ENCODE measurements at regions not wholly inside any gene's neighbourhood (a gene's known extent, or its start where the extent isn't known, plus 50 kb on each side); places are given as distances from the start of the nearest gene placed in this dataset.

GRCh38 chr11:15861256-15861655, 495.1 kb downstream of the SOX6 start:
- DNase-seq, result no peak

- DNase-seq, result no peak
Observed at GRCh38 chr11:15863411-15863810, 492.9 kb downstream of the SOX6 start.

- DNase-seq, result no peak
Observed at GRCh38 chr11:15864026-15864805, 492.1 kb downstream of the SOX6 start.

GRCh38 chr11:15865212-15865987, 490.9 kb downstream of the SOX6 start:
- no peak for DNase-seq

- no peak for DNase-seq
Observed at GRCh38 chr11:15867871-15868270, 488.5 kb downstream of the SOX6 start.

GRCh38 chr11:15870911-15871310, 485.4 kb downstream of the SOX6 start:
- no peak for DNase-seq

GRCh38 chr11:15871904-15872626, 484.3 kb downstream of the SOX6 start:
- no peak for DNase-seq

- DNase-seq, result no peak
Observed at GRCh38 chr11:15873501-15873900, 482.8 kb downstream of the SOX6 start.

GRCh38 chr11:15874704-15875103, 481.6 kb downstream of the SOX6 start:
- DNase-seq, result no peak

- no peak for DNase-seq
Observed at GRCh38 chr11:15875393-15875792, 481.0 kb downstream of the SOX6 start.

GRCh38 chr11:15875943-15876342, 480.4 kb downstream of the SOX6 start:
- DNase-seq, result no peak

GRCh38 chr11:15878756-15879155, 477.6 kb downstream of the SOX6 start:
- no peak for DNase-seq

GRCh38 chr11:15880291-15880690, 476.1 kb downstream of the SOX6 start:
- no peak for DNase-seq

- DNase-seq, result no peak
Observed at GRCh38 chr11:15882876-15883454, 473.4 kb downstream of the SOX6 start.

- DNase-seq, result no peak
Observed at GRCh38 chr11:15883455-15883920, 472.9 kb downstream of the SOX6 start.

GRCh38 chr11:15884141-15884540, 472.2 kb downstream of the SOX6 start:
- no peak for DNase-seq

GRCh38 chr11:15884777-15885540, 471.4 kb downstream of the SOX6 start:
- DNase-seq, result no peak

GRCh38 chr11:15885854-15886253, 470.5 kb downstream of the SOX6 start:
- no peak for DNase-seq

- no peak for DNase-seq
Observed at GRCh38 chr11:15886299-15886698, 470.0 kb downstream of the SOX6 start.

- DNase-seq, result no peak
Observed at GRCh38 chr11:15886866-15887265, 469.5 kb downstream of the SOX6 start.

- DNase-seq, result no peak
Observed at GRCh38 chr11:15888556-15889345, 467.6 kb downstream of the SOX6 start.

All from activated CD8-positive, alpha-beta memory T cell treated with anti-CD3 and anti-CD28 coated beads, Interleukin-2, amount 50 U/mL, for 4 hours (primary cell).